ENCODE measurements at regions not wholly inside any gene's neighbourhood (a gene's known extent, or its start where the extent isn't known, plus 50 kb on each side); places are given as distances from the start of the nearest gene placed in this dataset.
"Not testable (repeated sequence)": the region's sequence is repeated elsewhere in the genome, so short reads cannot be mapped to it uniquely, and the experiment has no call there.

GRCh38 chr12:127038761-127039160 is 1228.2 kb upstream of the TMEM132C start:
- no peaks in the 10 kb centered on the region for H3K27me3 ChIP-seq (ENCODE audit: control insufficient read depth in 1 of 2, insufficient read depth in 2 of 2, low read length in 2 of 2)
- no peaks in the 10 kb centered on the region for H3K9me3 ChIP-seq (ENCODE audit: control insufficient read depth in 1 of 2, low read length in 2 of 2)
- no peaks in the 10 kb centered on the region for H3K4me1 ChIP-seq (ENCODE audit: control insufficient read depth in 1 of 2, insufficient read depth in 2 of 2, low read length in 2 of 2)
- no peak overlapping the region for H3K4me3 ChIP-seq (ENCODE audit: low read depth in 1 of 2, low read length in 2 of 2)
- H3K27ac ChIP-seq (ENCODE audit: low read depth, low read length) = no peak overlapping the region
- H3K36me3 ChIP-seq (ENCODE audit: control insufficient read depth in 1 of 2, insufficient read depth in 2 of 2, low read length in 2 of 2) = no peaks in the 10 kb centered on the region
- no peak overlapping the region for H3K9ac ChIP-seq (ENCODE audit: low read depth in 1 of 2, low read length in 2 of 2)

GRCh38 chr12:127041985-127042625 is 1224.9 kb upstream of the TMEM132C start:
- Histone ChIP-seq H3K4me3 (ENCODE audit: low read depth in 1 of 2, low read length in 2 of 2) (no peak overlapping the region), H3K27me3 (ENCODE audit: control insufficient read depth in 1 of 2, insufficient read depth in 2 of 2, low read length in 2 of 2) (no peaks in the 10 kb centered on the region), H3K9me3 (ENCODE audit: control insufficient read depth in 1 of 2, low read length in 2 of 2) (no peaks in the 10 kb centered on the region), H3K27ac (ENCODE audit: low read depth, low read length) (no peak overlapping the region), H3K36me3 (ENCODE audit: control insufficient read depth in 1 of 2, insufficient read depth in 2 of 2, low read length in 2 of 2) (no peaks in the 10 kb centered on the region), H3K4me1 (ENCODE audit: control insufficient read depth in 1 of 2, insufficient read depth in 2 of 2, low read length in 2 of 2) (no peaks in the 10 kb centered on the region), H3K9ac (ENCODE audit: low read depth in 1 of 2, low read length in 2 of 2) (no peak overlapping the region)

GRCh38 chr12:127043731-127044130 is 1223.2 kb upstream of the TMEM132C start:
- H3K4me3 ChIP-seq (ENCODE audit: low read depth in 1 of 2, low read length in 2 of 2) = no peak overlapping the region
- H3K9ac ChIP-seq (ENCODE audit: low read depth in 1 of 2, low read length in 2 of 2) = no peak overlapping the region

GRCh38 chr12:127044836-127045235 is 1222.1 kb upstream of the TMEM132C start:
- no peak overlapping the region for H3K9ac ChIP-seq (ENCODE audit: low read depth in 1 of 2, low read length in 2 of 2)

More at GRCh38 chr12:127043731-127044130, 1223.2 kb upstream of the TMEM132C start:
- H3K27me3 ChIP-seq (ENCODE audit: control insufficient read depth in 1 of 2, insufficient read depth in 2 of 2, low read length in 2 of 2) = no peaks in the 10 kb centered on the region
- H3K36me3 ChIP-seq (ENCODE audit: control insufficient read depth in 1 of 2, insufficient read depth in 2 of 2, low read length in 2 of 2) = no peaks in the 10 kb centered on the region
- H3K27ac ChIP-seq (ENCODE audit: low read depth, low read length) = no peak overlapping the region
- no peaks in the 10 kb centered on the region for H3K4me1 ChIP-seq (ENCODE audit: control insufficient read depth in 1 of 2, insufficient read depth in 2 of 2, low read length in 2 of 2)
- H3K9me3 ChIP-seq (ENCODE audit: control insufficient read depth in 1 of 2, low read length in 2 of 2) = no peaks in the 10 kb centered on the region

GRCh38 chr12:127046467-127046866 is 1220.5 kb upstream of the TMEM132C start:
- H3K27ac ChIP-seq (ENCODE audit: low read depth, low read length) = no peak overlapping the region
- no peak overlapping the region for H3K9ac ChIP-seq (ENCODE audit: low read depth in 1 of 2, low read length in 2 of 2)
- H3K9me3 ChIP-seq (ENCODE audit: control insufficient read depth in 1 of 2, low read length in 2 of 2) = no peaks in the 10 kb centered on the region
- H3K4me3 ChIP-seq (ENCODE audit: low read depth in 1 of 2, low read length in 2 of 2) = no peak overlapping the region
- H3K36me3 ChIP-seq (ENCODE audit: control insufficient read depth in 1 of 2, insufficient read depth in 2 of 2, low read length in 2 of 2) = no peaks in the 10 kb centered on the region
- H3K27me3 ChIP-seq (ENCODE audit: control insufficient read depth in 1 of 2, insufficient read depth in 2 of 2, low read length in 2 of 2) = no peaks in the 10 kb centered on the region
- no peaks in the 10 kb centered on the region for H3K4me1 ChIP-seq (ENCODE audit: control insufficient read depth in 1 of 2, insufficient read depth in 2 of 2, low read length in 2 of 2)

More at GRCh38 chr12:127044836-127045235, 1222.1 kb upstream of the TMEM132C start:
- Histone ChIP-seq H3K9me3 (ENCODE audit: control insufficient read depth in 1 of 2, low read length in 2 of 2) (no peaks in the 10 kb centered on the region), H3K36me3 (ENCODE audit: control insufficient read depth in 1 of 2, insufficient read depth in 2 of 2, low read length in 2 of 2) (no peaks in the 10 kb centered on the region), H3K27me3 (ENCODE audit: control insufficient read depth in 1 of 2, insufficient read depth in 2 of 2, low read length in 2 of 2) (no peaks in the 10 kb centered on the region), H3K4me1 (ENCODE audit: control insufficient read depth in 1 of 2, insufficient read depth in 2 of 2, low read length in 2 of 2) (no peaks in the 10 kb centered on the region), H3K27ac (ENCODE audit: low read depth, low read length) (no peak overlapping the region), H3K4me3 (ENCODE audit: low read depth in 1 of 2, low read length in 2 of 2) (no peak overlapping the region)

- no peaks in the 10 kb centered on the region for H3K27me3 ChIP-seq (ENCODE audit: control insufficient read depth in 1 of 2, insufficient read depth in 2 of 2, low read length in 2 of 2)
- no peaks in the 10 kb centered on the region for H3K9me3 ChIP-seq (ENCODE audit: control insufficient read depth in 1 of 2, low read length in 2 of 2)
- no peak overlapping the region for H3K4me3 ChIP-seq (ENCODE audit: low read depth in 1 of 2, low read length in 2 of 2)
- no peaks in the 10 kb centered on the region for H3K4me1 ChIP-seq (ENCODE audit: control insufficient read depth in 1 of 2, insufficient read depth in 2 of 2, low read length in 2 of 2)
- H3K36me3 ChIP-seq (ENCODE audit: control insufficient read depth in 1 of 2, insufficient read depth in 2 of 2, low read length in 2 of 2) = no peaks in the 10 kb centered on the region
- H3K9ac ChIP-seq (ENCODE audit: low read depth in 1 of 2, low read length in 2 of 2) = no peak overlapping the region
- no peak overlapping the region for H3K27ac ChIP-seq (ENCODE audit: low read depth, low read length)
Observed at GRCh38 chr12:127048057-127048456, 1218.9 kb upstream of the TMEM132C start.

GRCh38 chr12:127048525-127048924 is 1218.4 kb upstream of the TMEM132C start:
- H3K9me3 ChIP-seq (ENCODE audit: control insufficient read depth in 1 of 2, low read length in 2 of 2); H3K36me3 ChIP-seq (ENCODE audit: control insufficient read depth in 1 of 2, insufficient read depth in 2 of 2, low read length in 2 of 2); H3K4me1 ChIP-seq (ENCODE audit: control insufficient read depth in 1 of 2, insufficient read depth in 2 of 2, low read length in 2 of 2); H3K4me3 ChIP-seq (ENCODE audit: low read depth in 1 of 2, low read length in 2 of 2); H3K9ac ChIP-seq (ENCODE audit: low read depth in 1 of 2, low read length in 2 of 2); H3K27me3 ChIP-seq (ENCODE audit: control insufficient read depth in 1 of 2, insufficient read depth in 2 of 2, low read length in 2 of 2); H3K27ac ChIP-seq (ENCODE audit: low read depth, low read length): not testable (repeated sequence)

- Histone ChIP-seq H3K27me3 (ENCODE audit: control insufficient read depth in 1 of 2, insufficient read depth in 2 of 2, low read length in 2 of 2) (no peaks in the 10 kb centered on the region), H3K36me3 (ENCODE audit: control insufficient read depth in 1 of 2, insufficient read depth in 2 of 2, low read length in 2 of 2) (no peaks in the 10 kb centered on the region), H3K4me1 (ENCODE audit: control insufficient read depth in 1 of 2, insufficient read depth in 2 of 2, low read length in 2 of 2) (no peaks in the 10 kb centered on the region), H3K4me3 (ENCODE audit: low read depth in 1 of 2, low read length in 2 of 2) (no peak overlapping the region), H3K9ac (ENCODE audit: low read depth in 1 of 2, low read length in 2 of 2) (no peak overlapping the region), H3K27ac (ENCODE audit: low read depth, low read length) (no peak overlapping the region), H3K9me3 (ENCODE audit: control insufficient read depth in 1 of 2, low read length in 2 of 2) (no peaks in the 10 kb centered on the region)
Observed at GRCh38 chr12:127051139-127051538, 1215.8 kb upstream of the TMEM132C start.

GRCh38 chr12:127052511-127053232 is 1214.3 kb upstream of the TMEM132C start:
- no peak overlapping the region for H3K27ac ChIP-seq (ENCODE audit: low read depth, low read length)

GRCh38 chr12:127054531-127054930 is 1212.4 kb upstream of the TMEM132C start:
- H3K4me3 ChIP-seq (ENCODE audit: low read depth in 1 of 2, low read length in 2 of 2) = no peak overlapping the region
- no peak overlapping the region for H3K9ac ChIP-seq (ENCODE audit: low read depth in 1 of 2, low read length in 2 of 2)
- H3K27ac ChIP-seq (ENCODE audit: low read depth, low read length) = no peak overlapping the region
- no peaks in the 10 kb centered on the region for H3K4me1 ChIP-seq (ENCODE audit: control insufficient read depth in 1 of 2, insufficient read depth in 2 of 2, low read length in 2 of 2)
- no peaks in the 10 kb centered on the region for H3K27me3 ChIP-seq (ENCODE audit: control insufficient read depth in 1 of 2, insufficient read depth in 2 of 2, low read length in 2 of 2)
- peaks cover 0 to 5% of the 10 kb centered on the region in 2 donors for H3K9me3 ChIP-seq (ENCODE audit: control insufficient read depth in 1 of 2, low read length in 2 of 2)
- no peaks in the 10 kb centered on the region for H3K36me3 ChIP-seq (ENCODE audit: control insufficient read depth in 1 of 2, insufficient read depth in 2 of 2, low read length in 2 of 2)

More at GRCh38 chr12:127052511-127053232, 1214.3 kb upstream of the TMEM132C start:
- Histone ChIP-seq H3K9me3 (ENCODE audit: control insufficient read depth in 1 of 2, low read length in 2 of 2) (peaks cover 0 to 5% of the 10 kb centered on the region in 2 donors), H3K9ac (ENCODE audit: low read depth in 1 of 2, low read length in 2 of 2) (no peak overlapping the region), H3K36me3 (ENCODE audit: control insufficient read depth in 1 of 2, insufficient read depth in 2 of 2, low read length in 2 of 2) (no peaks in the 10 kb centered on the region), H3K27me3 (ENCODE audit: control insufficient read depth in 1 of 2, insufficient read depth in 2 of 2, low read length in 2 of 2) (no peaks in the 10 kb centered on the region), H3K4me3 (ENCODE audit: low read depth in 1 of 2, low read length in 2 of 2) (no peak overlapping the region), H3K4me1 (ENCODE audit: control insufficient read depth in 1 of 2, insufficient read depth in 2 of 2, low read length in 2 of 2) (no peaks in the 10 kb centered on the region)
